C4-2B (cell line): ENCODE measurements at regions not wholly inside any gene's neighbourhood (a gene's known extent, or its start where the extent isn't known, plus 50 kb on each side); places are given as distances from the start of the nearest gene placed in this dataset.

Source experiments
- ZFX ChIP-seq: fragments of 450-650 bp; IDR thresholded peaks from 2 replicates; pipeline ENCODE4 v1.6.1; 2017
- TF ChIP-seq, protein P1 (sequence below): fragments of 450-650 bp; conservative IDR thresholded peaks from 2 replicates; pipeline ENCODE4 v1.5.1; 2017; ENCODE audit warnings: mild to moderate bottlenecking

DNA sequence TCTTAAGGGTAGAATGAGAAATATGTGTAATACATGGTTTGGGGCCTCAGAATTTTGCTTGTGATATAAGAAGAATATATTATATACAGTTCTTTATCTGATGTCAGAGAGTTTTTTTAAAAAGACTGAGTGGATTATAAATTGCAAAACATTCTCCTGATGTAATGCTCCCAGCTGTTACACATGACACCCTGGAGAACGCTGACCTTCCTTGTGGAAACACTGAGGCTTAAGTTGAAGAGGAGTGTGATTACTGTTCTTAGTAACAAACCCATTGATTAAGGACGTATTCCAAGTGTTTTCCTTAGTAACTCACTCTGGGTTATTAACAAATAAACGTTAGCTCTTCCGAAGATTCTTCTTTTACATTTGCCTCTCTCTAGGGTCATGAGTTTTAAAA is 1069.3 kb upstream of the CNTNAP5 start:
- TF ChIP-seq, protein P1, sequence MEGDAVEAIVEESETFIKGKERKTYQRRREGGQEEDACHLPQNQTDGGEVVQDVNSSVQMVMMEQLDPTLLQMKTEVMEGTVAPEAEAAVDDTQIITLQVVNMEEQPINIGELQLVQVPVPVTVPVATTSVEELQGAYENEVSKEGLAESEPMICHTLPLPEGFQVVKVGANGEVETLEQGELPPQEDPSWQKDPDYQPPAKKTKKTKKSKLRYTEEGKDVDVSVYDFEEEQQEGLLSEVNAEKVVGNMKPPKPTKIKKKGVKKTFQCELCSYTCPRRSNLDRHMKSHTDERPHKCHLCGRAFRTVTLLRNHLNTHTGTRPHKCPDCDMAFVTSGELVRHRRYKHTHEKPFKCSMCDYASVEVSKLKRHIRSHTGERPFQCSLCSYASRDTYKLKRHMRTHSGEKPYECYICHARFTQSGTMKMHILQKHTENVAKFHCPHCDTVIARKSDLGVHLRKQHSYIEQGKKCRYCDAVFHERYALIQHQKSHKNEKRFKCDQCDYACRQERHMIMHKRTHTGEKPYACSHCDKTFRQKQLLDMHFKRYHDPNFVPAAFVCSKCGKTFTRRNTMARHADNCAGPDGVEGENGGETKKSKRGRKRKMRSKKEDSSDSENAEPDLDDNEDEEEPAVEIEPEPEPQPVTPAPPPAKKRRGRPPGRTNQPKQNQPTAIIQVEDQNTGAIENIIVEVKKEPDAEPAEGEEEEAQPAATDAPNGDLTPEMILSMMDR, result no peak
- TF ChIP-seq ZFX, result no peak
